Keratinocyte (primary cell): ENCODE measurements at regions not wholly inside any gene's neighbourhood (a gene's known extent, or its start where the extent isn't known, plus 50 kb on each side); places are given as distances from the start of the nearest gene placed in this dataset.

Experiments used
- EZH2 ChIP-seq: IDR thresholded peaks from one replicate; pipeline ENCODE4 v1.6.1; 2012; ENCODE audit warnings: inconsistent platforms, mild to moderate bottlenecking, low read length, moderate library complexity
- TF ChIP-seq, protein P1 (sequence below), 3 experiments: IDR thresholded peaks in 1 of 3; conservative IDR thresholded peaks in 1 of 3; optimal IDR thresholded peaks in 1 of 3; 2 replicates in 2 of 3; 3 replicates in 1 of 3; pipeline versions ENCODE3 to v1.5.1; 2011; ENCODE audit warnings: low read length in 3 of 3, mild to moderate bottlenecking in 3 of 3, moderate library complexity in 2 of 3, control low read depth in 1 of 3, inconsistent platforms in 1 of 3; ENCODE audit not compliant: insufficient read depth in 2 of 3; ENCODE audit errors: extremely low read depth in 1 of 3

DNA sequence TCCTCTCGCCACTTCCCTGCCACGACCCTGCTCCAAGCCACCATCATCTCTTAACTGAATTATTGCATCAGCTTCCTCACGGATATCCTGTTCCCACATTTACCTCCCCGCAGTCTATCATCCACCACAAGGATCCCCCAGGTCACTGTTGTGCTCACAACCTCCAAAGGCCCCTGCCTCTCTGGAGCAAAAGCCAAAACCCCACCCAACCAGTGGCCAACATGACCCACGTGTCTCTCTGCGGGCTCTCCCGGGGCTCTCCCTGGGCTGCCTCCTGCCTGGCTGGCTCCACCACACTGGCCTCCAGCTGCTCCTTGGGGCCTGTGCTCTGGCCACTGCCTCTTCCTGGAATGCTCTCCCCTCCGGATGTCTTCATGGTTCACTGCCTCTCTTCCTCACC is 809.3 kb downstream of the UQCRFS1 start:
- TF ChIP-seq, protein P1, sequence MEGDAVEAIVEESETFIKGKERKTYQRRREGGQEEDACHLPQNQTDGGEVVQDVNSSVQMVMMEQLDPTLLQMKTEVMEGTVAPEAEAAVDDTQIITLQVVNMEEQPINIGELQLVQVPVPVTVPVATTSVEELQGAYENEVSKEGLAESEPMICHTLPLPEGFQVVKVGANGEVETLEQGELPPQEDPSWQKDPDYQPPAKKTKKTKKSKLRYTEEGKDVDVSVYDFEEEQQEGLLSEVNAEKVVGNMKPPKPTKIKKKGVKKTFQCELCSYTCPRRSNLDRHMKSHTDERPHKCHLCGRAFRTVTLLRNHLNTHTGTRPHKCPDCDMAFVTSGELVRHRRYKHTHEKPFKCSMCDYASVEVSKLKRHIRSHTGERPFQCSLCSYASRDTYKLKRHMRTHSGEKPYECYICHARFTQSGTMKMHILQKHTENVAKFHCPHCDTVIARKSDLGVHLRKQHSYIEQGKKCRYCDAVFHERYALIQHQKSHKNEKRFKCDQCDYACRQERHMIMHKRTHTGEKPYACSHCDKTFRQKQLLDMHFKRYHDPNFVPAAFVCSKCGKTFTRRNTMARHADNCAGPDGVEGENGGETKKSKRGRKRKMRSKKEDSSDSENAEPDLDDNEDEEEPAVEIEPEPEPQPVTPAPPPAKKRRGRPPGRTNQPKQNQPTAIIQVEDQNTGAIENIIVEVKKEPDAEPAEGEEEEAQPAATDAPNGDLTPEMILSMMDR (optimal IDR thresholded peaks at IDR 0.05 in 1 of 3, IDR thresholded peaks at IDR 0.05 in 1 of 3, conservative IDR thresholded peaks at IDR 0.05 in 1 of 3; ENCODE audit: extremely low read depth in 1 of 3, insufficient read depth in 2 of 3, low read length in 3 of 3) = no peak
- no peak for TF ChIP-seq EZH2
